Right ventricle myocardium superior (tissue), 1 donor: ENCODE measurements at regions not wholly inside any gene's neighbourhood (a gene's known extent, or its start where the extent isn't known, plus 50 kb on each side); places are given as distances from the start of the nearest gene placed in this dataset.

ENCODE experiments used
- ATAC-seq: fragments of 200-7000 bp; cut with Tn5 transposase; one replicate; pipeline ENCODE4 v1.9.1; 2020; ENCODE audit warnings: mild to moderate bottlenecking; ENCODE audit not compliant: poor library complexity
- DNase-seq: peaks from one replicate; pipeline ENCODE4 v3.0.0-alpha.2; 2020
- intact Hi-C: fragments of 100-400 bp; cut with DNase I; formaldehyde crosslinking; loops from one replicate; pipeline ENCODE4 v1.11.2; 2022
- donor health status: DM: no; HTN: yes; CAD: no; lungs with severe emphysema.

- ATAC-seq: no peak
- no peak for DNase-seq
- intact Hi-C loops: no loop called here
These were observed 1201.1 kb upstream of the SLC10A2 start for GRCh38 chr13:104267206-104267811.

GRCh38 chr13:104256701-104257100 lies 1190.5 kb upstream of the SLC10A2 start:
- no peak for ATAC-seq
- intact Hi-C loops: no loop called here
- DNase-seq: no peak

- ATAC-seq (no peak), DNase-seq (no peak)
- intact Hi-C loops: no loop called here
These were observed 1187.0 kb upstream of the SLC10A2 start for GRCh38 chr13:104253063-104253680.

- intact Hi-C loops: no loop called here
- no peak for ATAC-seq
- DNase-seq: no peak
These were observed 1185.7 kb upstream of the SLC10A2 start for GRCh38 chr13:104251931-104252330.

- DNase-seq (no peak), ATAC-seq (no peak)
- intact Hi-C loops: no loop called here
These were observed 1180.7 kb upstream of the SLC10A2 start for GRCh38 chr13:104246955-104247354.

GRCh38 chr13:104206450-104207044 lies 1140.3 kb upstream of the SLC10A2 start:
- intact Hi-C loops: no loop called here
- DNase-seq (no peak), ATAC-seq (no peak)

GRCh38 chr13:104204177-104204576 lies 1138.0 kb upstream of the SLC10A2 start:
- intact Hi-C loops: no loop called here
- no peak for DNase-seq
- ATAC-seq: no peak

- no peak for DNase-seq
- intact Hi-C loops: no loop called here
- no peak for ATAC-seq
These were observed 1132.6 kb upstream of the SLC10A2 start for GRCh38 chr13:104198801-104199200.

- DNase-seq (no peak), ATAC-seq (no peak)
- intact Hi-C loops: no loop called here
These were observed 1130.4 kb upstream of the SLC10A2 start for GRCh38 chr13:104196611-104197010.

- DNase-seq: no peak
- no peak for ATAC-seq
- intact Hi-C loops: no loop called here
These were observed 1115.5 kb upstream of the SLC10A2 start for GRCh38 chr13:104181526-104182231.

GRCh38 chr13:104170980-104171555 lies 1104.9 kb upstream of the SLC10A2 start:
- ATAC-seq (no peak), DNase-seq (no peak)
- intact Hi-C loops: no loop called here

- DNase-seq (no peak), ATAC-seq (no peak)
- intact Hi-C loops: no loop called here
These were observed 1097.8 kb upstream of the SLC10A2 start for GRCh38 chr13:104163866-104164630.

GRCh38 chr13:104160536-104160935 lies 1094.3 kb upstream of the SLC10A2 start:
- intact Hi-C loops: no loop called here
- no peak for ATAC-seq

GRCh38 chr13:104143760-104144416 lies 1077.7 kb upstream of the SLC10A2 start:
- no peak for ATAC-seq
- intact Hi-C loops: no loop called here

More at GRCh38 chr13:104160536-104160935, 1094.3 kb upstream of the SLC10A2 start:
- DNase-seq: no peak

GRCh38 chr13:104140552-104140951 lies 1074.3 kb upstream of the SLC10A2 start:
- no peak for DNase-seq
- ATAC-seq: no peak
- intact Hi-C loops: no loop called here

More at GRCh38 chr13:104143760-104144416, 1077.7 kb upstream of the SLC10A2 start:
- DNase-seq: no peak

- DNase-seq (no peak), ATAC-seq (no peak)
- intact Hi-C loops: no loop called here
These were observed 1071.2 kb upstream of the SLC10A2 start for GRCh38 chr13:104137416-104137815.

- DNase-seq: no peak
- ATAC-seq: no peak
These were observed 1066.6 kb upstream of the SLC10A2 start for GRCh38 chr13:104132849-104133248.

GRCh38 chr13:104114101-104114500 lies 1047.9 kb upstream of the SLC10A2 start:
- DNase-seq (no peak), ATAC-seq (no peak)
- intact Hi-C loops: no loop called here

More at GRCh38 chr13:104132849-104133248, 1066.6 kb upstream of the SLC10A2 start:
- intact Hi-C loops: no loop called here
